RKO (cell line): ENCODE measurements at regions not wholly inside any gene's neighbourhood (a gene's known extent, or its start where the extent isn't known, plus 50 kb on each side); places are given as distances from the start of the nearest gene placed in this dataset.
A peak's percentile ranks its signal among the peaks of the same experiment; 100 is the strongest.

Experiments used
- DNase-seq: peaks from one replicate; pipeline ENCODE4 v3.0.0-alpha.2; 2016; ENCODE audit warnings: low spot score

- no peak for DNase-seq
These were observed 232.4 kb upstream of the SFSWAP start for GRCh38 chr12:131478468-131478867.

GRCh38 chr12:131482199-131482598, 228.7 kb upstream of the SFSWAP start:
- no peak for DNase-seq

- DNase-seq, result no peak
These were observed 228.2 kb upstream of the SFSWAP start for GRCh38 chr12:131482686-131483085.

- DNase-seq, result no peak
These were observed 224.2 kb upstream of the SFSWAP start for GRCh38 chr12:131486451-131487230.

GRCh38 chr12:131487388-131488124, 223.3 kb upstream of the SFSWAP start:
- peak; percentile 28 for DNase-seq

- DNase-seq, result no peak
These were observed 221.2 kb upstream of the SFSWAP start for GRCh38 chr12:131489718-131490117.

- DNase-seq, result no peak
These were observed 219.7 kb upstream of the SFSWAP start for GRCh38 chr12:131491155-131491554.

GRCh38 chr12:131491916-131492490, 218.9 kb upstream of the SFSWAP start:
- no peak for DNase-seq

- no peak for DNase-seq
These were observed 217.6 kb upstream of the SFSWAP start for GRCh38 chr12:131493068-131493826.

GRCh38 chr12:131494216-131494615, 216.7 kb upstream of the SFSWAP start:
- no peak for DNase-seq

GRCh38 chr12:131494741-131495524, 216.0 kb upstream of the SFSWAP start:
- DNase-seq, result no peak

- DNase-seq, result no peak
These were observed 212.9 kb upstream of the SFSWAP start for GRCh38 chr12:131497966-131498365.

GRCh38 chr12:131499160-131499863, 211.6 kb upstream of the SFSWAP start:
- no peak for DNase-seq

- no peak for DNase-seq
These were observed 211.1 kb upstream of the SFSWAP start for GRCh38 chr12:131499864-131500190.

- DNase-seq, result no peak
These were observed 210.3 kb upstream of the SFSWAP start for GRCh38 chr12:131500564-131500963.

- no peak for DNase-seq
These were observed 205.3 kb upstream of the SFSWAP start for GRCh38 chr12:131505561-131505960.

- DNase-seq, result no peak
These were observed 204.5 kb upstream of the SFSWAP start for GRCh38 chr12:131506426-131506825.

GRCh38 chr12:131507094-131507493, 203.8 kb upstream of the SFSWAP start:
- DNase-seq, result no peak

- no peak for DNase-seq
These were observed 203.0 kb upstream of the SFSWAP start for GRCh38 chr12:131507881-131508280.

GRCh38 chr12:131509701-131510100, 201.2 kb upstream of the SFSWAP start:
- DNase-seq, result no peak

GRCh38 chr12:131510431-131510830, 200.5 kb upstream of the SFSWAP start:
- DNase-seq, result no peak
